ENCODE measurements at regions not wholly inside any gene's neighbourhood (a gene's known extent, or its start where the extent isn't known, plus 50 kb on each side); places are given as distances from the start of the nearest gene placed in this dataset.

GRCh38 chr7:84538268-84538667, 343.7 kb upstream of the SEMA3A start:
- Mint-ChIP-seq H3K27ac (no peak overlapping the region), H3K4me3 (no peak overlapping the region), H3K36me3 (ENCODE audit: low read depth) (no peaks in the 10 kb centered on the region), H3K9me3 (no peaks in the 10 kb centered on the region), H3K4me1 (ENCODE audit: low read depth) (no peaks in the 10 kb centered on the region), H3K27me3 (ENCODE audit: low read depth) (no peaks in the 10 kb centered on the region)

GRCh38 chr7:84536271-84536870, 341.8 kb upstream of the SEMA3A start:
- H3K4me3 Mint-ChIP-seq = no peak overlapping the region
- H3K4me1 Mint-ChIP-seq (ENCODE audit: low read depth) = no peaks in the 10 kb centered on the region
- no peaks in the 10 kb centered on the region for H3K9me3 Mint-ChIP-seq
- H3K36me3 Mint-ChIP-seq (ENCODE audit: low read depth) = no peaks in the 10 kb centered on the region
- H3K27ac Mint-ChIP-seq = no peak overlapping the region
- H3K27me3 Mint-ChIP-seq (ENCODE audit: low read depth) = no peaks in the 10 kb centered on the region

GRCh38 chr7:84535580-84536270, 341.1 kb upstream of the SEMA3A start:
- Mint-ChIP-seq H3K9me3 (no peaks in the 10 kb centered on the region), H3K27me3 (ENCODE audit: low read depth) (no peaks in the 10 kb centered on the region), H3K4me3 (no peak overlapping the region), H3K27ac (no peak overlapping the region), H3K4me1 (ENCODE audit: low read depth) (no peaks in the 10 kb centered on the region), H3K36me3 (ENCODE audit: low read depth) (no peaks in the 10 kb centered on the region)

GRCh38 chr7:84533182-84533581, 338.6 kb upstream of the SEMA3A start:
- Mint-ChIP-seq H3K27me3 (ENCODE audit: low read depth) (no peaks in the 10 kb centered on the region), H3K4me1 (ENCODE audit: low read depth) (no peaks in the 10 kb centered on the region)

GRCh38 chr7:84532196-84532595, 337.6 kb upstream of the SEMA3A start:
- H3K9me3 Mint-ChIP-seq = no peaks in the 10 kb centered on the region

More at GRCh38 chr7:84533182-84533581, 338.6 kb upstream of the SEMA3A start:
- H3K36me3 Mint-ChIP-seq (ENCODE audit: low read depth) = no peaks in the 10 kb centered on the region
- no peaks in the 10 kb centered on the region for H3K9me3 Mint-ChIP-seq
- H3K4me3 Mint-ChIP-seq = no peak overlapping the region
- H3K27ac Mint-ChIP-seq = no peak overlapping the region

GRCh38 chr7:84529480-84530205, 335.1 kb upstream of the SEMA3A start:
- Mint-ChIP-seq H3K9me3 (no peaks in the 10 kb centered on the region), H3K27me3 (ENCODE audit: low read depth) (no peaks in the 10 kb centered on the region), H3K4me3 (no peak overlapping the region), H3K36me3 (ENCODE audit: low read depth) (no peaks in the 10 kb centered on the region), H3K4me1 (ENCODE audit: low read depth) (no peaks in the 10 kb centered on the region), H3K27ac (no peak overlapping the region)

More at GRCh38 chr7:84532196-84532595, 337.6 kb upstream of the SEMA3A start:
- H3K36me3 Mint-ChIP-seq (ENCODE audit: low read depth) = no peaks in the 10 kb centered on the region
- H3K27ac Mint-ChIP-seq = no peak overlapping the region
- H3K4me1 Mint-ChIP-seq (ENCODE audit: low read depth) = no peaks in the 10 kb centered on the region
- no peaks in the 10 kb centered on the region for H3K27me3 Mint-ChIP-seq (ENCODE audit: low read depth)
- no peak overlapping the region for H3K4me3 Mint-ChIP-seq

- H3K27ac Mint-ChIP-seq = no peak overlapping the region
- no peak overlapping the region for H3K4me3 Mint-ChIP-seq
- no peaks in the 10 kb centered on the region for H3K9me3 Mint-ChIP-seq
- no peaks in the 10 kb centered on the region for H3K27me3 Mint-ChIP-seq (ENCODE audit: low read depth)
- no peaks in the 10 kb centered on the region for H3K4me1 Mint-ChIP-seq (ENCODE audit: low read depth)
- H3K36me3 Mint-ChIP-seq (ENCODE audit: low read depth) = no peaks in the 10 kb centered on the region
These were observed 334.3 kb upstream of the SEMA3A start for GRCh38 chr7:84528756-84529479.

- Mint-ChIP-seq H3K4me3 (no peak overlapping the region), H3K4me1 (ENCODE audit: low read depth) (no peaks in the 10 kb centered on the region), H3K27me3 (ENCODE audit: low read depth) (no peaks in the 10 kb centered on the region), H3K9me3 (no peaks in the 10 kb centered on the region), H3K27ac (no peak overlapping the region), H3K36me3 (ENCODE audit: low read depth) (no peaks in the 10 kb centered on the region)
These were observed 330.4 kb upstream of the SEMA3A start for GRCh38 chr7:84524714-84525694.

- Mint-ChIP-seq H3K4me1 (ENCODE audit: low read depth) (no peaks in the 10 kb centered on the region), H3K27ac (no peak overlapping the region), H3K27me3 (ENCODE audit: low read depth) (no peaks in the 10 kb centered on the region), H3K36me3 (ENCODE audit: low read depth) (no peaks in the 10 kb centered on the region), H3K4me3 (no peak overlapping the region), H3K9me3 (no peaks in the 10 kb centered on the region)
These were observed 318.5 kb upstream of the SEMA3A start for GRCh38 chr7:84513061-84513460.

- no peak overlapping the region for H3K27ac Mint-ChIP-seq
- no peak overlapping the region for H3K4me3 Mint-ChIP-seq
- no peaks in the 10 kb centered on the region for H3K4me1 Mint-ChIP-seq (ENCODE audit: low read depth)
- no peaks in the 10 kb centered on the region for H3K9me3 Mint-ChIP-seq
- H3K36me3 Mint-ChIP-seq (ENCODE audit: low read depth) = no peaks in the 10 kb centered on the region
- H3K27me3 Mint-ChIP-seq (ENCODE audit: low read depth) = no peaks in the 10 kb centered on the region
These were observed 317.5 kb upstream of the SEMA3A start for GRCh38 chr7:84512055-84512454.

- Mint-ChIP-seq H3K36me3 (ENCODE audit: low read depth) (no peaks in the 10 kb centered on the region), H3K27me3 (ENCODE audit: low read depth) (no peaks in the 10 kb centered on the region), H3K9me3 (no peaks in the 10 kb centered on the region)
These were observed 315.9 kb upstream of the SEMA3A start for GRCh38 chr7:84510505-84510904.

GRCh38 chr7:84509522-84509921, 314.9 kb upstream of the SEMA3A start:
- Mint-ChIP-seq H3K4me1 (ENCODE audit: low read depth) (no peaks in the 10 kb centered on the region), H3K9me3 (no peaks in the 10 kb centered on the region), H3K27me3 (ENCODE audit: low read depth) (no peaks in the 10 kb centered on the region), H3K4me3 (no peak overlapping the region), H3K36me3 (ENCODE audit: low read depth) (no peaks in the 10 kb centered on the region), H3K27ac (no peak overlapping the region)

More at GRCh38 chr7:84510505-84510904, 315.9 kb upstream of the SEMA3A start:
- no peak overlapping the region for H3K4me3 Mint-ChIP-seq
- H3K4me1 Mint-ChIP-seq (ENCODE audit: low read depth) = no peaks in the 10 kb centered on the region
- H3K27ac Mint-ChIP-seq = no peak overlapping the region

GRCh38 chr7:84508606-84509005, 314.0 kb upstream of the SEMA3A start:
- Mint-ChIP-seq H3K36me3 (ENCODE audit: low read depth) (no peaks in the 10 kb centered on the region), H3K4me1 (ENCODE audit: low read depth) (no peaks in the 10 kb centered on the region), H3K9me3 (no peaks in the 10 kb centered on the region), H3K27ac (no peak overlapping the region), H3K4me3 (no peak overlapping the region), H3K27me3 (ENCODE audit: low read depth) (no peaks in the 10 kb centered on the region)

GRCh38 chr7:84507529-84507928, 312.9 kb upstream of the SEMA3A start:
- Mint-ChIP-seq H3K4me1 (ENCODE audit: low read depth) (no peaks in the 10 kb centered on the region), H3K36me3 (ENCODE audit: low read depth) (no peaks in the 10 kb centered on the region), H3K27me3 (ENCODE audit: low read depth) (no peaks in the 10 kb centered on the region), H3K4me3 (no peak overlapping the region), H3K9me3 (no peaks in the 10 kb centered on the region), H3K27ac (no peak overlapping the region)
